Spleen (tissue), 11 donors: ENCODE measurements at regions not wholly inside any gene's neighbourhood (a gene's known extent, or its start where the extent isn't known, plus 50 kb on each side); places are given as distances from the start of the nearest gene placed in this dataset.
"Not testable (repeated sequence)": the region's sequence is repeated elsewhere in the genome, so short reads cannot be mapped to it uniquely, and the experiment has no call there.

Experiments
- DNase-seq: peaks from one replicate; pipeline ENCODE4 v3.0.0-alpha.2; 2020
- H3K27ac ChIP-seq, 8 donors: fragments of 200-600 bp; sonication (generic) in 7 of 8; 1 replicate in 4 of 8; 2 replicates in 4 of 8; pipeline versions ENCODE4 v1.5.0 to v1.8.0; 2016 to 2021; ENCODE audit warnings: inconsistent platforms in 4 of 8, mild to moderate bottlenecking in 4 of 8, moderate library complexity in 1 of 8
- H3K27me3 ChIP-seq, 7 donors: fragments of 200-600 bp; sonication (generic) in 6 of 7; replicated peaks in 1 of 7; 1 replicate in 4 of 7; 2 replicates in 3 of 7; pipeline versions ENCODE4 v1.5.0 to v1.8.0; 2016 to 2021; ENCODE audit warnings: inconsistent platforms in 3 of 7, mild to moderate bottlenecking in 1 of 7
- H3K36me3 ChIP-seq, 6 donors: fragments of 200-600 bp; sonication (generic) in 5 of 6; 1 replicate in 4 of 6; 2 replicates in 2 of 6; pipeline versions ENCODE4 v1.5.0 to v1.8.0; 2016 to 2021; ENCODE audit warnings: inconsistent platforms in 2 of 6
- H3K4me1 ChIP-seq, 6 donors: fragments of 200-600 bp; sonication (generic) in 5 of 6; 1 replicate in 3 of 6; 2 replicates in 3 of 6; pipeline versions ENCODE4 v1.5.0 to v1.8.0; 2016 to 2021; ENCODE audit warnings: inconsistent platforms in 3 of 6
- H3K4me3 ChIP-seq, 8 donors: fragments of 200-600 bp; sonication (generic) in 7 of 8; 1 replicate in 4 of 8; 2 replicates in 4 of 8; pipeline versions ENCODE4 v1.5.0 to v1.8.0; 2016 to 2021; ENCODE audit warnings: inconsistent platforms in 4 of 8, mild to moderate bottlenecking in 4 of 8, moderate library complexity in 2 of 8
- H3K9me3 ChIP-seq, 8 donors: fragments of 200-600 bp; sonication (generic) in 7 of 8; 1 replicate in 4 of 8; 2 replicates in 4 of 8; pipeline versions ENCODE4 v1.5.0 to v1.8.0; 2016 to 2021; ENCODE audit warnings: inconsistent platforms in 4 of 8
- CTCF ChIP-seq, 11 experiments: fragments of 200-600 bp in 7 of 11; fragments of 450-650 bp in 4 of 11; sonication (generic) in 4 of 11; IDR thresholded peaks in 8 of 11; conservative IDR thresholded peaks in 3 of 11; 1 replicate in 7 of 11; 2 replicates in 4 of 11; pipeline versions ENCODE4 v1.4.0 to v1.8.0; 2016 to 2021; ENCODE audit warnings: antibody characterized with exemption in 11 of 11, inconsistent platforms in 4 of 11, mild to moderate bottlenecking in 1 of 11
- POLR2A ChIP-seq, 3 donors: fragments of 450-650 bp; IDR thresholded peaks; one replicate each; pipeline ENCODE4 v1.5.1; 2017; ENCODE audit warnings: antibody characterized with exemption in 3 of 3, mild to moderate bottlenecking in 1 of 3
- POLR2AphosphoS5 ChIP-seq, 3 donors: sonication (generic); formaldehyde crosslinking; IDR thresholded peaks; one replicate each; pipeline ENCODE4 v1.5.1; 2017; ENCODE audit warnings: antibody characterized with exemption in 3 of 3
- WGBS, 5 donors: extraction: QIAGEN DNeasy Blood & Tissue Kit in 3 of 5; methylation state at CpG; one replicate each; pipeline versions ENCODE4 v1.1.5 to v1.1.7; 2013 to 2018; 5-methylcytosine and 5-hydroxymethylcytosine counted together
- intact Hi-C: fragments of 100-400 bp; cut with DNase I; formaldehyde crosslinking; loops from one replicate; pipeline ENCODE4 v1.15.0; 2023; ENCODE audit warnings: low total_unique reads
- donor health status: healthy with polysubstance abuse.
- donor health status: DM: no; HTN: no; CAD: no; lungs with moderate emphysema.
- donor health status: DM: no; HTN: no; CAD: no.
- donor health status: Bipolar disorder and iron deficiency.
- donor health status: healthy.
- donor health status: DM: no; HTN: no; CAD: no.
- donor health status: DM: yes; HTN: yes; CAD: no.

DNA sequence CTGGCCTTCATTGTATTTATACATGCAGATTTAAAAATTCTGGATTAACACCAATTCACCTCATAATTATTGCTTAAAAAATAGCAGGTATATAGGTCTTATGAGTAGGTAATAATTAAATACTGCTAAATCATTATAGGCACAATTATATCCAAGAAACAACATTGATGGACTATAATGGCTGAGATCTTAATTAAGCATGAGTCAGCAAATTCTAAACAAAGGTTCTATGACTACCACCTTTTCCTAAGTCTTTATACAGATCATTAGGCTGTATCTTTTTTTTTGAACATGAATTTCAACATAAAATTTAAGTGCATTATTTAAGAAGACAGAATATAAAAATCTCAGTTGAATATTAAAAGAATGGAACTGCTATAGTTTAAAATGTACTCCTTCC, 1678.7 kb upstream of the PCDH10 start:
- no peaks in the 10 kb centered on the region for H3K27me3 ChIP-seq
- H3K27ac ChIP-seq, result no peak overlapping the region
- H3K4me1 ChIP-seq, result no peaks in the 10 kb centered on the region
- no peak overlapping the region for H3K4me3 ChIP-seq
- H3K9me3 ChIP-seq, result peaks cover 0 to 41% (median 10%) of the 10 kb centered on the region in 8 donors
- TF ChIP-seq POLR2A (IDR thresholded peaks at IDR 0.05) (no peak), POLR2AphosphoS5 (IDR thresholded peaks at IDR 0.05) (no peak), CTCF (IDR thresholded peaks at IDR 0.05 in 8 of 11, conservative IDR thresholded peaks at IDR 0.05 in 3 of 11) (no peak)
- DNase-seq, result no peak
- H3K36me3 ChIP-seq, result no peaks in the 10 kb centered on the region
- intact Hi-C loops, result no loop called here

GRCh38 chr4:131488772-131489171, 1660.3 kb upstream of the PCDH10 start:
- Histone ChIP-seq H3K9me3 (peaks cover 0 to 10% (median 0%) of the 10 kb centered on the region in 8 donors), H3K36me3 (no peaks in the 10 kb centered on the region), H3K27ac (no peak overlapping the region), H3K4me3 (no peak overlapping the region), H3K27me3 (no peaks in the 10 kb centered on the region), H3K4me1 (no peaks in the 10 kb centered on the region)
- WGBS, 5 donors, result 33 to 74% (median 55%) methylated on average over 2 of the region's 2 CpGs
- intact Hi-C loops, result no loop called here
- TF ChIP-seq CTCF (IDR thresholded peaks at IDR 0.05 in 8 of 11, conservative IDR thresholded peaks at IDR 0.05 in 3 of 11) (no peak), POLR2AphosphoS5 (IDR thresholded peaks at IDR 0.05) (no peak), POLR2A (IDR thresholded peaks at IDR 0.05) (no peak)
- DNase-seq, result no peak

DNA sequence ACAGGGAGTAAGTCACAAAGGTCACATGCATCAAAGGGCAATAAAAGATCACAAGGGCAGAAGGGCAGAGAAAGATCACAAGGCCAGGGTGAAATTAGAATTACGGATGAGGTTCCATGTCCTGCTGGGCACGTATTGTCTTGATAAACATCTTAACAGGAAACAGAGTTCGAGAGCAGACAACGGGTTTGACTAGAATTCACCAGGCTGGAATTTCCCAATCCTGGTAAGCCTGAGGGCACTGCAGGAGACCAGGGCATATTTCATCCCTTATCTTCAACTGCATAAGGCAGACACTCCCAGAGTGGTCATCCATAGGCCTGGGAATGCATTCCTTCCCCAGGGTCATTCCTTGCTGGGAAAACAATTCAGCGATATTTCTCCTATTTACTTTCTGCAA, 1652.9 kb upstream of the PCDH10 start:
- intact Hi-C loops, H3K36me3 ChIP-seq: not testable (repeated sequence)

DNA sequence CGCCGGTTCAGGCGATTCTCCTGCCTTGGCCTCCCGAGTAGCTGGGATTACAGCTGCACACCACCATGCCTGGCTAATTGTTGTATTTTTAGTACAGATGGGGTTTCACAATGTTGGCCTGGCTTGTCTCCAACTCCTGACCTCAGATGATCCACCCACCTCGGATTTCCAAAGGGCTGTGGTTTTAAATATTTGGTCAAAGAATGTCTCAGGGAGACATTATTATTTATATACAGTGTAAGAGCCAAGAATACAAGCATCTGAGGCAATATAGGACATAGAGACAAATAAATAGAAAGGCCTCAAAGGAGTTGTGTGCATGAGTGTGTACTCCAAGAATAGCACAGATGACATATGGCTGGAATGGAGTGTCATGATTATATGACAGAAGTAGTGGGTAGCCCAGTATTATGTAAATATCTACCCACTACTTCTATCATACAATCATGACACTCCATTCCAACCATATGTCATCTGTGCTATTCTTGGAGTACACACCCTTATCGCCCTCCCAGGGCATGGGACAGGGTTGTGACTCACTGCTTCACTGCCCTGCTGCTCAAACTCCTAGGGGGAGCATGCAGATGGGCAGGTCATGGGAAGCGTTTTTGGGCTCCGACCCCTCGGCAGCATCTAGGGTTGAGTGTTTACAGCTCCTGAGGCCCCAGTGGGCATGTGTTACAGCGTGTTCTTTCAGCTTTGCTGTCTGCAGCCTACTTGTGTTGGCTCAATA, 1649.8 kb upstream of the PCDH10 start:
- WGBS, 5 donors, result 66 to 79% (median 68%) methylated on average over 9 to 10 of the region's 10 CpGs
- TF ChIP-seq POLR2AphosphoS5 (IDR thresholded peaks at IDR 0.05), result no peak
- no peak for TF ChIP-seq POLR2A (IDR thresholded peaks at IDR 0.05)
- no peak for TF ChIP-seq CTCF (IDR thresholded peaks at IDR 0.05 in 8 of 11, conservative IDR thresholded peaks at IDR 0.05 in 3 of 11)
- Histone ChIP-seq H3K36me3 (no peaks in the 10 kb centered on the region), H3K9me3 (peaks cover 0 to 17% (median 0%) of the 10 kb centered on the region in 8 donors), H3K27ac (no peak overlapping the region), H3K27me3 (no peaks in the 10 kb centered on the region), H3K4me3 (no peak overlapping the region), H3K4me1 (no peaks in the 10 kb centered on the region)
- intact Hi-C loops, result no loop called here
- no peak for DNase-seq

More for the DNA sequence above, 1652.9 kb upstream of the PCDH10 start:
- H3K4me1 ChIP-seq, H3K4me3 ChIP-seq, H3K27me3 ChIP-seq, DNase-seq, H3K27ac ChIP-seq: not testable (repeated sequence)
- peaks cover 0 to 21% (median 0%) of the 10 kb centered on the region in 8 donors for H3K9me3 ChIP-seq
- WGBS, 5 donors, result 63 to 79% (median 65%) methylated on average over 5 of the region's 5 CpGs
